ENCODE measurements at regions not wholly inside any gene's neighbourhood (a gene's known extent, or its start where the extent isn't known, plus 50 kb on each side); places are given as distances from the start of the nearest gene placed in this dataset.

DNA sequence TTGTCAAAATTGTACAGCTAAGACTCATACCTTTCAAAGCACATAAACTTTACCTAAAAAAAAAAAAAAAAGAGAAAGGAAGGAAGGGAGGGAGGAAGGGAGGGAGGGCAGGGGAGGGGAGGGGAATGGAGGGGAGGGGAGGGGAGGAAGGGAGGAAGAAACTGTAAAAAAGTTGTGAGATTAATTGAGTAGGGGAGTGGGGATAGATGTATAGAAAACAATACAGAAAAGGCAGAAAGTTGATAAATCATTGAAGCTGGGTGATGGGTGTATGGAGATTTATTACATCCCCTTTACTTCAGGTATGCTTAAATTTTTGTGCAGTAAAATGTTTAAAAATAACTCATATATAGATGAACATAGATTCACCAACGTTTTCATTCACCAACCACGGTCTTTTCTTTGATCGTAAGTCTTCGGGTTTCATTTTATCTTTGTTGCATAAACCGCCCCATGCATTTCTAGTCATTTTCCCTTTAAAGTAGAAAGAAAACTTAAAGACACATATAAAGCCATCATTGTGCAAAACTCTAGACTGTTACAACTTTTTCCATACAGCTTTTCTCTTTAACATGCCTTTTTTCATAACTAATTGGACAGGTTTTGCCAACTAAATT is 191.2 kb upstream of the KRR1 start:
- TF ChIP-seq, protein P1, sequence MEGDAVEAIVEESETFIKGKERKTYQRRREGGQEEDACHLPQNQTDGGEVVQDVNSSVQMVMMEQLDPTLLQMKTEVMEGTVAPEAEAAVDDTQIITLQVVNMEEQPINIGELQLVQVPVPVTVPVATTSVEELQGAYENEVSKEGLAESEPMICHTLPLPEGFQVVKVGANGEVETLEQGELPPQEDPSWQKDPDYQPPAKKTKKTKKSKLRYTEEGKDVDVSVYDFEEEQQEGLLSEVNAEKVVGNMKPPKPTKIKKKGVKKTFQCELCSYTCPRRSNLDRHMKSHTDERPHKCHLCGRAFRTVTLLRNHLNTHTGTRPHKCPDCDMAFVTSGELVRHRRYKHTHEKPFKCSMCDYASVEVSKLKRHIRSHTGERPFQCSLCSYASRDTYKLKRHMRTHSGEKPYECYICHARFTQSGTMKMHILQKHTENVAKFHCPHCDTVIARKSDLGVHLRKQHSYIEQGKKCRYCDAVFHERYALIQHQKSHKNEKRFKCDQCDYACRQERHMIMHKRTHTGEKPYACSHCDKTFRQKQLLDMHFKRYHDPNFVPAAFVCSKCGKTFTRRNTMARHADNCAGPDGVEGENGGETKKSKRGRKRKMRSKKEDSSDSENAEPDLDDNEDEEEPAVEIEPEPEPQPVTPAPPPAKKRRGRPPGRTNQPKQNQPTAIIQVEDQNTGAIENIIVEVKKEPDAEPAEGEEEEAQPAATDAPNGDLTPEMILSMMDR (IDR thresholded peaks at IDR 0.05 in 8 of 11, conservative IDR thresholded peaks at IDR 0.05 in 3 of 11): no peak
- TF ChIP-seq POLR2AphosphoS5 (IDR thresholded peaks at IDR 0.05) (no peak), POLR2A (IDR thresholded peaks at IDR 0.05) (no peak)

All from spleen (tissue), 7 donors.